Esophagus squamous epithelium (tissue), 5 donors: ENCODE measurements at regions not wholly inside any gene's neighbourhood (a gene's known extent, or its start where the extent isn't known, plus 50 kb on each side); places are given as distances from the start of the nearest gene placed in this dataset.

Experiments used
- DNase-seq: peaks from one replicate; lab custom pipeline; 2025; lab: John Stamatoyannopoulos, UW
- H3K27ac ChIP-seq, 4 donors: fragments of 200-600 bp; sonication (generic); one replicate each; pipeline ENCODE4 v1.5.1; 2016 to 2019; ENCODE audit warnings: mild to moderate bottlenecking in 1 of 4
- H3K27me3 ChIP-seq, 4 donors: fragments of 200-600 bp; sonication (generic); 1 replicate in 3 of 4; 2 replicates in 1 of 4; pipeline versions ENCODE4 v1.5.1 to v1.6.0; 2017 to 2021; ENCODE audit warnings: antibody characterized with exemption in 1 of 4
- H3K36me3 ChIP-seq, 3 donors: fragments of 200-600 bp; sonication (generic); one replicate each; pipeline ENCODE4 v1.5.1; 2016 to 2019
- H3K4me1 ChIP-seq, 3 donors: fragments of 200-600 bp; sonication (generic); one replicate each; pipeline ENCODE4 v1.5.1; 2017 to 2019
- H3K4me3 ChIP-seq, 4 donors: fragments of 200-600 bp; sonication (generic); 1 replicate in 3 of 4; 2 replicates in 1 of 4; pipeline ENCODE4 v1.5.1; 2016 to 2019; ENCODE audit warnings: mild to moderate bottlenecking in 2 of 4, moderate library complexity in 1 of 4
- H3K9me3 ChIP-seq, 3 donors: fragments of 200-600 bp; sonication (generic); one replicate each; pipeline ENCODE4 v1.5.1; 2016 to 2019
- POLR2A ChIP-seq, 4 donors: fragments of 450-650 bp; IDR thresholded peaks; one replicate each; pipeline ENCODE4 v1.6.1; 2017; ENCODE audit warnings: antibody characterized with exemption in 4 of 4, mild to moderate bottlenecking in 4 of 4, moderate library complexity in 3 of 4
- WGBS, 2 donors: methylation state at CpG; one replicate each; pipeline ENCODE4 v1.1.5; 2018; 5-methylcytosine and 5-hydroxymethylcytosine counted together
- intact Hi-C: fragments of 100-400 bp; cut with DNase I; formaldehyde crosslinking; loops from one replicate; pipeline ENCODE4 v1.15.0; 2022
- TF ChIP-seq, protein P1 (sequence below), 6 experiments: fragments of 450-650 bp in 4 of 6; fragments of 200-600 bp in 2 of 6; sonication (generic) in 2 of 6; IDR thresholded peaks; one replicate each; pipeline ENCODE4 v1.5.1; 2016 to 2019; ENCODE audit warnings: antibody characterized with exemption in 6 of 6, mild to moderate bottlenecking in 4 of 6, moderate library complexity in 4 of 6
- donor health status: DM: yes; HTN: yes; CAD: no.

DNA sequence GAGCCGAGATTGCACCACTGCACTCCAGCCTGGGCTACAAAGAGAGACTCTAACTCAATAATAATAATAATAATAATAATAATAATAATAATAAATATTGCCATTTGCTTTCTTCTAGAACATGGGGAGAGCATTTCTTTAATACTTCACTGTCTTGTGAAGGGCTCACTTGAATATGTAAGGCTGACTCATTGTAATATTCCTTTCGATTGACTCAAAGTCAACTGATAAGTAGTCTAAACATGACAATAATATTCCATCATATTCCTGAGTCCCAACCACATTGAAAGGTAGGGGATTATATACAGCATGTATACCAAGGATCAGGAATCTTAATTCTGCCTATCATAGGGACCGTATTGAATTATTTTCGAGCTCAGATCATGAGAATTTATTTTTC lies 949.2 kb downstream of the DSC3 start:
- 49 to 53% methylated on average over 4 of the region's 4 CpGs for WGBS, 2 donors
- intact Hi-C loops: no loop called here
- no peaks in the 10 kb centered on the region for H3K4me1 ChIP-seq
- no peak overlapping the region for H3K27ac ChIP-seq
- no peak for TF ChIP-seq POLR2A (IDR thresholded peaks at IDR 0.05)
- TF ChIP-seq, protein P1, sequence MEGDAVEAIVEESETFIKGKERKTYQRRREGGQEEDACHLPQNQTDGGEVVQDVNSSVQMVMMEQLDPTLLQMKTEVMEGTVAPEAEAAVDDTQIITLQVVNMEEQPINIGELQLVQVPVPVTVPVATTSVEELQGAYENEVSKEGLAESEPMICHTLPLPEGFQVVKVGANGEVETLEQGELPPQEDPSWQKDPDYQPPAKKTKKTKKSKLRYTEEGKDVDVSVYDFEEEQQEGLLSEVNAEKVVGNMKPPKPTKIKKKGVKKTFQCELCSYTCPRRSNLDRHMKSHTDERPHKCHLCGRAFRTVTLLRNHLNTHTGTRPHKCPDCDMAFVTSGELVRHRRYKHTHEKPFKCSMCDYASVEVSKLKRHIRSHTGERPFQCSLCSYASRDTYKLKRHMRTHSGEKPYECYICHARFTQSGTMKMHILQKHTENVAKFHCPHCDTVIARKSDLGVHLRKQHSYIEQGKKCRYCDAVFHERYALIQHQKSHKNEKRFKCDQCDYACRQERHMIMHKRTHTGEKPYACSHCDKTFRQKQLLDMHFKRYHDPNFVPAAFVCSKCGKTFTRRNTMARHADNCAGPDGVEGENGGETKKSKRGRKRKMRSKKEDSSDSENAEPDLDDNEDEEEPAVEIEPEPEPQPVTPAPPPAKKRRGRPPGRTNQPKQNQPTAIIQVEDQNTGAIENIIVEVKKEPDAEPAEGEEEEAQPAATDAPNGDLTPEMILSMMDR (IDR thresholded peaks at IDR 0.05): no peak
- no peak for DNase-seq
- H3K36me3 ChIP-seq: no peaks in the 10 kb centered on the region
- H3K27me3 ChIP-seq: no peaks in the 10 kb centered on the region
- no peak overlapping the region for H3K4me3 ChIP-seq
- H3K9me3 ChIP-seq: no peaks in the 10 kb centered on the region

DNA sequence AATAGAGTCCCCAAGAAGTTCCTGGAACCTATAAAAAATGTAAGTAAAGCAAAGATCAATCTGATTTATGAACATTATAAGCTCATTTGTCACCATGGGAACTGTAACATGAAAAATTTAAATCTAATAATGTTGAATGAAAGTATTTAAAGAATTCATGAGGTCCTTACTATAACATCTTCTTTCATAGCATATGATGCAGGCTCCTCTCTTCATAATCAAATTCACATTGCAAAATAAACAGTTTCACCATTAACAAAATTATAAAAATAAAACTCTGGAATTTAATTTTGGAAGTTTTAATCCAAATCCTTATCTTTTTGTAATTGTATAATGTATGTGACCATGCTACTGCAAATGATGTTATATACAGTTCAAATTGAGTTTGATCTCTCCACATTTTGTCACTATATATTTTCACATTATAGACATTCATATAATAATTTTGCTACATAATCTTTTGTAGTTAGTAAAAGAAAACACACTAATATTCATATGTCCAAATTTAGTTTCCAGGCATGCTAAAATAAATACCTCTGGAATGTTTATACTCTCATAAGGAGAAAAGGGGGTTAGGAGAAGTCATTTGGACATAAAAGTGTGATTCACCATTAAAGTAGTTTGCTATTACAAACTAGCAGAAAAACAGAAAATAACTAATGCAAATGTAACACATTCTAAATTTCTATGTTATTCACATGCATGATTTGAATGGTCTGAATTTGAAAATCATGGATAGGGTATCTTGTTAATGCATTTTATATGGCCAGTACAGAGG lies 954.1 kb downstream of the DSC3 start:
- intact Hi-C loops: no loop called here
- no peak for DNase-seq
- Histone ChIP-seq H3K4me3 (no peak overlapping the region), H3K36me3 (no peaks in the 10 kb centered on the region), H3K27me3 (no peaks in the 10 kb centered on the region), H3K27ac (no peak overlapping the region), H3K9me3 (no peaks in the 10 kb centered on the region), H3K4me1 (no peaks in the 10 kb centered on the region)
- no peak for TF ChIP-seq POLR2A (IDR thresholded peaks at IDR 0.05)
- TF ChIP-seq, protein P1 (IDR thresholded peaks at IDR 0.05): no peak

DNA sequence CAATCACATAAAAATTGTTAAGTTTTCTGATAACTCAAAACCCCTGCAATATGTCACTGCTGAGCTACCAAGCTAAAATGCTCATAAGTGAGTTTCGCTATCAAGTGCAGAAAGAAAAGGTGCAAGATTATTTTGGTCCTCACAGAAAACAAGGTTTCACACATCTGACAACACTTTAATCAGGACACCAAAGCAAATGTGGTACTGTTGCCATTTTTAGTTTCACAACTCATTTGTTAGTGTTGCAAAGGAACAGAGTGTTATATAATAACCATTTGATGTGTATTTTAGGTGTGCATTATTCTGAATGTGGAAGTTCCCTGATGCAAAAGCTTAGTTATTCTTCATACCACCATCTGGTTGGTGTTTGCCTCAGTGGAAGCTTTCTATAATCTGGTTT lies 956.2 kb downstream of the DSC3 start:
- no peaks in the 10 kb centered on the region for H3K4me1 ChIP-seq
- H3K27ac ChIP-seq: no peak overlapping the region
- intact Hi-C loops: no loop called here
- WGBS, 2 donors: 79 to 89% methylated on average over 1 of the region's 1 CpG
- H3K36me3 ChIP-seq: no peaks in the 10 kb centered on the region
- no peaks in the 10 kb centered on the region for H3K27me3 ChIP-seq
- no peak overlapping the region for H3K4me3 ChIP-seq
- no peak for DNase-seq
- no peaks in the 10 kb centered on the region for H3K9me3 ChIP-seq
- TF ChIP-seq POLR2A (IDR thresholded peaks at IDR 0.05): no peak
- TF ChIP-seq, protein P1 (IDR thresholded peaks at IDR 0.05): no peak

DNA sequence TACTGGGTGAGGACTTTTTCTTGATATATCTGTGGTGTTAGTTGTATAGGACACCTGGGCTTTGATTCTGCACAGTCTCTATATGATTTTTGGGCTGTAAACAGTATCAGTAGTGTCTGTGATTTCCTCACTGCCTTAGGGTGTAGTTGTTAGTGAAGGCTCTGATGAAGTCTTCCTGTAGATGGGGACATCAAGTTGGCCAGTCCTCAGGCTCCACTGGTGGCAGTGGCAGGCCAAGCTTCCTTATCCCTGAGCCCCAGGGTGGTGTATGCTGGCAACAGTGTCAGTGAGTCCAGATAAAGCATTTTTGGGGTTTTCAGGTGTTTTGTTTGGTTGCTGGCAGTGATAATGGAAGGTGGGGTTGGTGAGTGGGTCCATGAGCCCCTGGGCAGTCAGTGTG lies 961.4 kb downstream of the DSC3 start:
- no peaks in the 10 kb centered on the region for H3K27me3 ChIP-seq
- TF ChIP-seq, protein P1 (IDR thresholded peaks at IDR 0.05): no peak
- no peak for TF ChIP-seq POLR2A (IDR thresholded peaks at IDR 0.05)
- no peak overlapping the region for H3K27ac ChIP-seq
- no peaks in the 10 kb centered on the region for H3K36me3 ChIP-seq
- intact Hi-C loops: no loop called here
- H3K4me3 ChIP-seq: no peak overlapping the region
- H3K9me3 ChIP-seq: no peaks in the 10 kb centered on the region
- H3K4me1 ChIP-seq: no peaks in the 10 kb centered on the region
- no peak for DNase-seq

DNA sequence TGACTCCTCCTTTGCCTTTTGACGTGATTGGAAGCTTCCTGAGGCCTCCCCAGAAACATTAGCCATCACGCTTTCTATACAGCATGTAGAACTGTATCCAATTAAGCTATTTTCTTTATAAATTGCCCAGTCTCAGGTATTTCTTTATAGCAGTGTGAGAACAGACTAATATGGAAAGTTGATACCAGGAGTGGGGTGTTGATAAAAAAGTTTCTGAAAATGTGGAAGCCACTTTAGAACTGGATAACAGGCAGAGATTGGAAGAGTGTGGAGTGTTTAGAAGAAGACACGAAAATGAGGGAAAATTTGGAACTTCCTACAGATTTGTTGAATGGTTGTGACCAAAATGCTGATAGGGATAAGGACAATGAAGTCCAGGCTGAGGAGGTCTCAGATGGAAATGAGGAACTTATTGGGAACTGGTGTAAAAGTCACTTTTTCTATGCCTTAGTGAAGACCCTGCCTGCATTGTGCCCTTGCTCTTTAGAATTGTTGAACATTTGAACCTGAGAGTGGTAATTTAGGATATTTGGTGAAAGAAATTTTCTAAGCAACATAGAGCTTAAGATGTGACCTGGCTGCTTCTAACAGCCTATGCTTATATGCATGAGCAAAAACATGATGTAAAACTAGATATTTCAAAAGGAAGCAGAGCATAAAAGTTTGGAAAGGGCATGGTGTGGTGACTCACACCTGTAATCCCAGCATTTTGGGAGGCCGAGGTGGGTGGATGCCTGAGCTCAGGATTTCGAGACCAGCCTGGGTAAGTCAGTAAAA lies 969.7 kb downstream of the DSC3 start:
- WGBS, 2 donors: 46 to 49% methylated on average over 5 of the region's 5 CpGs
- no peak for DNase-seq
- no peak overlapping the region for H3K4me3 ChIP-seq
- intact Hi-C loops: no loop called here
- H3K9me3 ChIP-seq: peaks cover 0 to 28% (median 6%) of the 10 kb centered on the region in 3 donors
- no peaks in the 10 kb centered on the region for H3K4me1 ChIP-seq
- TF ChIP-seq POLR2A (IDR thresholded peaks at IDR 0.05): no peak
- TF ChIP-seq, protein P1 (IDR thresholded peaks at IDR 0.05): no peak
- H3K27ac ChIP-seq: no peak overlapping the region
- no peaks in the 10 kb centered on the region for H3K27me3 ChIP-seq
- no peaks in the 10 kb centered on the region for H3K36me3 ChIP-seq
